ENCODE measurements at regions not wholly inside any gene's neighbourhood (a gene's known extent, or its start where the extent isn't known, plus 50 kb on each side); places are given as distances from the start of the nearest gene placed in this dataset.

DNA sequence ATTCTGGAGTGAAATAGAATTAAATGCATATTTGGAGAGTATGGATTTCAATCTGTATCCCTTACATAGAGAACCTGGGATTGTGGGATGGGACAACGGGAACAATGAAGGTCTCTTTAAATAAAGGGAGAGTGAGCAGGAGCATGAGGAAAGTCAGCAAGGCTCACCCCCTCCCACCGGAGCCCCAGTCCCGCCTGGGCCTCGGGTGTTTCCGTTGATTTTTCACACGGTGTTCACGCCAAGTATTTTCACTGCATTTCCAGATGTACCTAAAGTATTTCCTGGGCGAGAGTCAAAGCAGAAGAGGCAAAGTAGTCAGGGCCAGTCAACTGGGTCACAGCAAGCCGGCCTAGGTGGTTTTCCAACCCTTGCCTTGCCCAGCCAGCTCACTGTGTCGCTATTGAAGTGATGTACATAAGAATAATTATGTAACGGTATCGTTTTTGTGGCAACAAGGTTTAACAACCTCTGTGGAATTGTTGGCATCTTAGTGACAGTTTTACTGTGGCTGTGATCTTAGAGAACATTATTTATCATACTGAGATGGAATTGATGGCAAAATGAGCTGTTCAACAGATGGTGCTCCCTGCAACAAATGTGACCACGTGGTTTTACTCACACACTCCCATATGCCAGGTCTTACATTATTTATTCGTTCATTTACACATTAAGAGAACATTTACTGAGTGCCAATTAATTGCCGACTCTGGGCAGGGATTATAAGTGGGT, 177.3 kb downstream of the ADAMTS15 start:
- TF ChIP-seq POLR2AphosphoS5 (IDR thresholded peaks at IDR 0.05; ENCODE audit: low read depth), result no peak
- TF ChIP-seq, protein P1, sequence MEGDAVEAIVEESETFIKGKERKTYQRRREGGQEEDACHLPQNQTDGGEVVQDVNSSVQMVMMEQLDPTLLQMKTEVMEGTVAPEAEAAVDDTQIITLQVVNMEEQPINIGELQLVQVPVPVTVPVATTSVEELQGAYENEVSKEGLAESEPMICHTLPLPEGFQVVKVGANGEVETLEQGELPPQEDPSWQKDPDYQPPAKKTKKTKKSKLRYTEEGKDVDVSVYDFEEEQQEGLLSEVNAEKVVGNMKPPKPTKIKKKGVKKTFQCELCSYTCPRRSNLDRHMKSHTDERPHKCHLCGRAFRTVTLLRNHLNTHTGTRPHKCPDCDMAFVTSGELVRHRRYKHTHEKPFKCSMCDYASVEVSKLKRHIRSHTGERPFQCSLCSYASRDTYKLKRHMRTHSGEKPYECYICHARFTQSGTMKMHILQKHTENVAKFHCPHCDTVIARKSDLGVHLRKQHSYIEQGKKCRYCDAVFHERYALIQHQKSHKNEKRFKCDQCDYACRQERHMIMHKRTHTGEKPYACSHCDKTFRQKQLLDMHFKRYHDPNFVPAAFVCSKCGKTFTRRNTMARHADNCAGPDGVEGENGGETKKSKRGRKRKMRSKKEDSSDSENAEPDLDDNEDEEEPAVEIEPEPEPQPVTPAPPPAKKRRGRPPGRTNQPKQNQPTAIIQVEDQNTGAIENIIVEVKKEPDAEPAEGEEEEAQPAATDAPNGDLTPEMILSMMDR (IDR thresholded peaks at IDR 0.05; ENCODE audit: insufficient read depth, low read length), result no peak
- TF ChIP-seq, protein P2, sequence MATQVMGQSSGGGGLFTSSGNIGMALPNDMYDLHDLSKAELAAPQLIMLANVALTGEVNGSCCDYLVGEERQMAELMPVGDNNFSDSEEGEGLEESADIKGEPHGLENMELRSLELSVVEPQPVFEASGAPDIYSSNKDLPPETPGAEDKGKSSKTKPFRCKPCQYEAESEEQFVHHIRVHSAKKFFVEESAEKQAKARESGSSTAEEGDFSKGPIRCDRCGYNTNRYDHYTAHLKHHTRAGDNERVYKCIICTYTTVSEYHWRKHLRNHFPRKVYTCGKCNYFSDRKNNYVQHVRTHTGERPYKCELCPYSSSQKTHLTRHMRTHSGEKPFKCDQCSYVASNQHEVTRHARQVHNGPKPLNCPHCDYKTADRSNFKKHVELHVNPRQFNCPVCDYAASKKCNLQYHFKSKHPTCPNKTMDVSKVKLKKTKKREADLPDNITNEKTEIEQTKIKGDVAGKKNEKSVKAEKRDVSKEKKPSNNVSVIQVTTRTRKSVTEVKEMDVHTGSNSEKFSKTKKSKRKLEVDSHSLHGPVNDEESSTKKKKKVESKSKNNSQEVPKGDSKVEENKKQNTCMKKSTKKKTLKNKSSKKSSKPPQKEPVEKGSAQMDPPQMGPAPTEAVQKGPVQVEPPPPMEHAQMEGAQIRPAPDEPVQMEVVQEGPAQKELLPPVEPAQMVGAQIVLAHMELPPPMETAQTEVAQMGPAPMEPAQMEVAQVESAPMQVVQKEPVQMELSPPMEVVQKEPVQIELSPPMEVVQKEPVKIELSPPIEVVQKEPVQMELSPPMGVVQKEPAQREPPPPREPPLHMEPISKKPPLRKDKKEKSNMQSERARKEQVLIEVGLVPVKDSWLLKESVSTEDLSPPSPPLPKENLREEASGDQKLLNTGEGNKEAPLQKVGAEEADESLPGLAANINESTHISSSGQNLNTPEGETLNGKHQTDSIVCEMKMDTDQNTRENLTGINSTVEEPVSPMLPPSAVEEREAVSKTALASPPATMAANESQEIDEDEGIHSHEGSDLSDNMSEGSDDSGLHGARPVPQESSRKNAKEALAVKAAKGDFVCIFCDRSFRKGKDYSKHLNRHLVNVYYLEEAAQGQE (IDR thresholded peaks at IDR 0.05; ENCODE audit: insufficient replicate concordance, low read depth), result no peak
- TF ChIP-seq GABPA (IDR thresholded peaks at IDR 0.05; ENCODE audit: low read depth), result no peak
